ENCODE measurements at regions not wholly inside any gene's neighbourhood (a gene's known extent, or its start where the extent isn't known, plus 50 kb on each side); places are given as distances from the start of the nearest gene placed in this dataset.

- no peak overlapping the region for H3K4me3 ChIP-seq (ENCODE audit: low read depth in 2 of 2, low read length in 2 of 2)
- ChIA-PET CTCF (no interaction called here), POLR2A (no interaction called here)
- H3K27ac ChIP-seq (ENCODE audit: low read length), result no peak overlapping the region
- intact Hi-C loops (cut with micrococcal nuclease; ENCODE audit: unreplicated experiment) (no loop called here), in situ Hi-C loops (cut with HindIII; ENCODE audit: low pct_unique_long_range_greater_than_20kb, low sequenced_read_pairs) (no loop called here)
- no peaks in the 10 kb centered on the region for H3K4me1 ChIP-seq (ENCODE audit: control insufficient read depth, insufficient read depth, low read length)
- ATAC-seq (no peak), DNase-seq (ENCODE audit: low read depth, low spot score) (no peak)
- H3K36me3 ChIP-seq (ENCODE audit: control insufficient read depth, insufficient read depth, low read length), result no peaks in the 10 kb centered on the region
- H3K27me3 ChIP-seq (ENCODE audit: control insufficient read depth, insufficient read depth, low read length), result no peaks in the 10 kb centered on the region
- no peaks in the 10 kb centered on the region for H3K9me3 ChIP-seq (ENCODE audit: control insufficient read depth, insufficient read depth, low read depth, low read length)
- TF ChIP-seq TCF7L2 (IDR thresholded peaks at IDR 0.05; ENCODE audit: low read depth, low read length), result no peak
- TF ChIP-seq CTCF (IDR thresholded peaks at IDR 0.05), result no peak
- no peak for TF ChIP-seq SIN3A (IDR thresholded peaks at IDR 0.05; ENCODE audit: borderline replicate concordance, insufficient read depth, low read depth, low read length)
- no peak for TF ChIP-seq REST (IDR thresholded peaks at IDR 0.05; ENCODE audit: insufficient read depth in 1 of 2, low read depth in 2 of 2, low read length in 1 of 2)
- no peak for TF ChIP-seq POLR2AphosphoS5 (IDR thresholded peaks at IDR 0.05; ENCODE audit: low read depth, low read length)
- BruUV-seq (replicated peaks), result no TSS peak
Observed at GRCh38 chr5:17917465-17917864, 283.2 kb downstream of the TAF11L14 start.

GRCh38 chr5:17918373-17919104 is 284.3 kb downstream of the TAF11L14 start:
- intact Hi-C loops (cut with micrococcal nuclease; ENCODE audit: unreplicated experiment), result no loop called here
- no peak for TF ChIP-seq TCF7L2 (IDR thresholded peaks at IDR 0.05; ENCODE audit: low read depth, low read length)
- no peak for TF ChIP-seq CTCF (IDR thresholded peaks at IDR 0.05)
- TF ChIP-seq SIN3A (IDR thresholded peaks at IDR 0.05; ENCODE audit: borderline replicate concordance, insufficient read depth, low read depth, low read length), result no peak

More at GRCh38 chr5:17918373-17919104, 284.3 kb downstream of the TAF11L14 start:
- Histone ChIP-seq H3K9me3 (ENCODE audit: control insufficient read depth, insufficient read depth, low read depth, low read length) (no peaks in the 10 kb centered on the region), H3K4me1 (ENCODE audit: control insufficient read depth, insufficient read depth, low read length) (no peaks in the 10 kb centered on the region), H3K4me3 (ENCODE audit: low read depth in 2 of 2, low read length in 2 of 2) (no peak overlapping the region), H3K27me3 (ENCODE audit: control insufficient read depth, insufficient read depth, low read length) (no peaks in the 10 kb centered on the region), H3K36me3 (ENCODE audit: control insufficient read depth, insufficient read depth, low read length) (no peaks in the 10 kb centered on the region), H3K27ac (ENCODE audit: low read length) (no peak overlapping the region)
- DNase-seq (ENCODE audit: low read depth, low spot score) (no peak), ATAC-seq (no peak)
- POLR2A ChIA-PET, result no interaction called here
- CTCF ChIA-PET, result no interaction called here
- in situ Hi-C loops (cut with HindIII; ENCODE audit: low pct_unique_long_range_greater_than_20kb, low sequenced_read_pairs), result no loop called here
- no TSS peak for BruUV-seq (replicated peaks)
